ENCODE measurements at regions not wholly inside any gene's neighbourhood (a gene's known extent, or its start where the extent isn't known, plus 50 kb on each side); places are given as distances from the start of the nearest gene placed in this dataset.

GRCh38 chr1:87760155-87760554, 431.5 kb downstream of the LMO4 start:
- Histone ChIP-seq H3K4me3 (no peak overlapping the region), H3K9me3 (no peaks in the 10 kb centered on the region), H3K36me3 (no peaks in the 10 kb centered on the region), H3K4me1 (no peaks in the 10 kb centered on the region), H3K27ac (no peak overlapping the region), H3K27me3 (no peaks in the 10 kb centered on the region)
- no peak for DNase-seq (ENCODE audit: extremely low spot score in 2 of 2)
- no peak for TF ChIP-seq POLR2AphosphoS5 (IDR thresholded peaks at IDR 0.05; ENCODE audit: insufficient read depth in 1 of 2, low read depth in 1 of 2)
- no peak for TF ChIP-seq POLR2A (IDR thresholded peaks at IDR 0.05)
- TF ChIP-seq CTCF (IDR thresholded peaks at IDR 0.05) = no peak
- intact Hi-C loops (cut with DNase I) = no loop called here

- Histone ChIP-seq H3K4me1 (no peaks in the 10 kb centered on the region), H3K4me3 (no peak overlapping the region), H3K27ac (no peak overlapping the region), H3K36me3 (no peaks in the 10 kb centered on the region), H3K27me3 (no peaks in the 10 kb centered on the region), H3K9me3 (no peaks in the 10 kb centered on the region)
- no peak for DNase-seq (ENCODE audit: extremely low spot score in 2 of 2)
- intact Hi-C loops (cut with DNase I) = no loop called here
- TF ChIP-seq POLR2AphosphoS5 (IDR thresholded peaks at IDR 0.05; ENCODE audit: insufficient read depth in 1 of 2, low read depth in 1 of 2) (no peak), POLR2A (IDR thresholded peaks at IDR 0.05) (no peak), CTCF (IDR thresholded peaks at IDR 0.05) (no peak)
Observed at GRCh38 chr1:87760654-87761053, 432.0 kb downstream of the LMO4 start.

GRCh38 chr1:87763483-87763882, 434.8 kb downstream of the LMO4 start:
- H3K27ac ChIP-seq = no peak overlapping the region
- intact Hi-C loops (cut with DNase I) = no loop called here
- no peaks in the 10 kb centered on the region for H3K27me3 ChIP-seq
- TF ChIP-seq POLR2A (IDR thresholded peaks at IDR 0.05) = no peak
- no peak for TF ChIP-seq POLR2AphosphoS5 (IDR thresholded peaks at IDR 0.05; ENCODE audit: insufficient read depth in 1 of 2, low read depth in 1 of 2)
- TF ChIP-seq CTCF (IDR thresholded peaks at IDR 0.05) = no peak
- no peaks in the 10 kb centered on the region for H3K36me3 ChIP-seq
- H3K4me1 ChIP-seq = no peaks in the 10 kb centered on the region
- H3K4me3 ChIP-seq = no peak overlapping the region
- DNase-seq (ENCODE audit: extremely low spot score in 2 of 2) = no peak
- no peaks in the 10 kb centered on the region for H3K9me3 ChIP-seq

- DNase-seq (ENCODE audit: extremely low spot score in 2 of 2) = no peak
- Histone ChIP-seq H3K9me3 (no peaks in the 10 kb centered on the region), H3K36me3 (no peaks in the 10 kb centered on the region), H3K4me3 (no peak overlapping the region), H3K27ac (no peak overlapping the region), H3K27me3 (no peaks in the 10 kb centered on the region), H3K4me1 (no peaks in the 10 kb centered on the region)
- TF ChIP-seq POLR2AphosphoS5 (IDR thresholded peaks at IDR 0.05; ENCODE audit: insufficient read depth in 1 of 2, low read depth in 1 of 2) (no peak), POLR2A (IDR thresholded peaks at IDR 0.05) (no peak), CTCF (IDR thresholded peaks at IDR 0.05) (no peak)
- intact Hi-C loops (cut with DNase I) = no loop called here
Observed at GRCh38 chr1:87765057-87765680, 436.5 kb downstream of the LMO4 start.

- H3K27ac ChIP-seq = no peak overlapping the region
Observed at GRCh38 chr1:87765681-87766070, 437.0 kb downstream of the LMO4 start.

More at GRCh38 chr1:87765681-87766070, 437.0 kb downstream of the LMO4 start:
- Histone ChIP-seq H3K27me3 (no peaks in the 10 kb centered on the region), H3K9me3 (no peaks in the 10 kb centered on the region), H3K36me3 (no peaks in the 10 kb centered on the region), H3K4me1 (no peaks in the 10 kb centered on the region), H3K4me3 (no peak overlapping the region)
- no peak for DNase-seq (ENCODE audit: extremely low spot score in 2 of 2)
- no peak for TF ChIP-seq CTCF (IDR thresholded peaks at IDR 0.05)
- TF ChIP-seq POLR2AphosphoS5 (IDR thresholded peaks at IDR 0.05; ENCODE audit: insufficient read depth in 1 of 2, low read depth in 1 of 2) = no peak
- TF ChIP-seq POLR2A (IDR thresholded peaks at IDR 0.05) = no peak
- intact Hi-C loops (cut with DNase I) = no loop called here
